RWPE1 (cell line): ENCODE measurements at regions not wholly inside any gene's neighbourhood (a gene's known extent, or its start where the extent isn't known, plus 50 kb on each side); places are given as distances from the start of the nearest gene placed in this dataset.
A peak's percentile ranks its signal among the peaks of the same experiment; 100 is the strongest.

Experiments used
- CTCF ChIA-PET: fragments of 350-600 bp; sonication (Branson Sonifier 250); formaldehyde crosslinking; extraction: SDS; loops from one replicate; lab custom pipeline; 2021; lab: Yijun Ruan, JAX
- POLR2A ChIA-PET: fragments of 400-600 bp; formaldehyde crosslinking; extraction: SDS; loops from one replicate; lab custom pipeline; 2020; ENCODE audit warnings: antibody characterized with exemption; ENCODE audit not compliant: low non-redundant PET; lab: Yijun Ruan, JAX
- DNase-seq: peaks from one replicate; pipeline ENCODE4 v3.0.0; 2012; ENCODE audit warnings: low spot score
- H3K27ac ChIP-seq: fragments of 450-650 bp; 2 replicates; pipeline ENCODE4 v1.5.1; 2017
- CTCF ChIP-seq: fragments of 450-650 bp; conservative IDR thresholded peaks from 2 replicates; pipeline ENCODE4 v1.5.1; 2017; ENCODE audit warnings: low read depth, mild to moderate bottlenecking

GRCh38 chr4:111268769-111269414, 646.0 kb upstream of the PITX2 start:
- no peak for TF ChIP-seq CTCF

GRCh38 chr4:111269439-111269838, 646.6 kb upstream of the PITX2 start:
- CTCF ChIA-PET: no interaction called here
- POLR2A ChIA-PET: no interaction called here
- no peak for DNase-seq

More at GRCh38 chr4:111268769-111269414, 646.0 kb upstream of the PITX2 start:
- no peak overlapping the region for H3K27ac ChIP-seq
- DNase-seq: no peak
- CTCF ChIA-PET: interaction anchor here (0.6 kb wide), 1 partner anchor 268 kb away, joined by 3 read pairs; no protein-coding TSS in a partner anchor
- POLR2A ChIA-PET: no interaction called here

GRCh38 chr4:111274060-111274459, 651.2 kb upstream of the PITX2 start:
- ChIA-PET CTCF (no interaction called here), POLR2A (no interaction called here)
- no peak overlapping the region for H3K27ac ChIP-seq
- TF ChIP-seq CTCF: no peak
- no peak for DNase-seq

More at GRCh38 chr4:111269439-111269838, 646.6 kb upstream of the PITX2 start:
- TF ChIP-seq CTCF: no peak
- no peak overlapping the region for H3K27ac ChIP-seq

- TF ChIP-seq CTCF: no peak
- ChIA-PET POLR2A (no interaction called here), CTCF (no interaction called here)
Measured at GRCh38 chr4:111274486-111274885, 651.6 kb upstream of the PITX2 start.

GRCh38 chr4:111281219-111281618, 658.3 kb upstream of the PITX2 start:
- no peak for TF ChIP-seq CTCF
- CTCF ChIA-PET: interaction anchor here (0.7 kb wide), 1 partner anchor 157 kb away, joined by 5 read pairs; no protein-coding TSS in a partner anchor
- DNase-seq: peak; percentile 3
- no peak overlapping the region for H3K27ac ChIP-seq
- POLR2A ChIA-PET: no interaction called here

More at GRCh38 chr4:111274486-111274885, 651.6 kb upstream of the PITX2 start:
- no peak for DNase-seq
- no peak overlapping the region for H3K27ac ChIP-seq

GRCh38 chr4:111282035-111282434, 659.2 kb upstream of the PITX2 start:
- ChIA-PET POLR2A (no interaction called here), CTCF (interaction anchor here (0.6 kb wide), 1 partner anchor 153 kb away, joined by 3 read pairs; no protein-coding TSS in a partner anchor)
- no peak for TF ChIP-seq CTCF
- no peak overlapping the region for H3K27ac ChIP-seq
- DNase-seq: no peak
